Natural killer cell (primary cell): ENCODE measurements at regions not wholly inside any gene's neighbourhood (a gene's known extent, or its start where the extent isn't known, plus 50 kb on each side); places are given as distances from the start of the nearest gene placed in this dataset.

Experiments
- ATAC-seq, 3 donors: fragments of 150-1000 bp in 2 of 3; fragments of 200-7000 bp in 1 of 3; cut with Tn5 transposase; 1 replicate in 1 of 3; 2 replicates in 2 of 3; pipeline ENCODE4 v1.10.0; 2021; ENCODE audit warnings: mild to moderate bottlenecking in 2 of 3, moderate library complexity in 2 of 3
- DNase-seq, 2 donors: peaks; one replicate each; pipeline versions ENCODE4 v3.0.0 to v3.0.0-alpha.2; 2013 to 2021; ENCODE audit warnings: mixed read lengths in 1 of 2
- H3K27ac ChIP-seq: one replicate; pipeline ENCODE4 v1.5.1; 2013; ENCODE audit warnings: mild to moderate bottlenecking, low read length
- H3K27me3 ChIP-seq: one replicate; pipeline ENCODE4 v1.6.1; 2013; ENCODE audit warnings: low read length; ENCODE audit not compliant: control insufficient read depth, insufficient read depth
- H3K36me3 ChIP-seq: one replicate; pipeline ENCODE4 v1.6.1; 2013; ENCODE audit warnings: low read length; ENCODE audit not compliant: control insufficient read depth, insufficient read depth
- H3K4me1 ChIP-seq: one replicate; pipeline ENCODE4 v1.6.1; 2013; ENCODE audit warnings: low read length; ENCODE audit not compliant: control insufficient read depth, insufficient read depth
- H3K4me3 ChIP-seq: one replicate; pipeline ENCODE4 v1.5.1; 2013; ENCODE audit warnings: low read length
- H3K9me3 ChIP-seq: one replicate; pipeline ENCODE4 v1.6.1; 2013; ENCODE audit warnings: low read length; ENCODE audit not compliant: control insufficient read depth, insufficient read depth
- H3K27ac Mint-ChIP-seq, 2 donors: one replicate each; pipeline ENCODE4 v1.8.0; 2022; ENCODE audit warnings: mild to moderate bottlenecking in 2 of 2, mixed read lengths in 2 of 2, moderate library complexity in 1 of 2
- H3K27me3 Mint-ChIP-seq, 2 donors: one replicate each; pipeline ENCODE4 v1.8.0; 2022; ENCODE audit warnings: low read depth in 2 of 2, mixed read lengths in 2 of 2
- H3K36me3 Mint-ChIP-seq: one replicate; pipeline ENCODE4 v1.8.0; 2022; ENCODE audit warnings: mixed read lengths
- H3K4me1 Mint-ChIP-seq, 2 donors: one replicate each; pipeline ENCODE4 v1.8.0; 2022; ENCODE audit warnings: mixed read lengths in 2 of 2
- H3K4me3 Mint-ChIP-seq: one replicate; pipeline ENCODE4 v1.8.0; 2022; ENCODE audit warnings: mild to moderate bottlenecking, moderate library complexity, mixed read lengths
- H3K9me3 Mint-ChIP-seq, 2 donors: one replicate each; pipeline ENCODE4 v1.8.0; 2022; ENCODE audit warnings: mixed read lengths in 2 of 2
- CTCF ChIP-seq: fragments of 200-600 bp; IDR thresholded peaks from one replicate; pipeline ENCODE4 v1.8.0; 2022; ENCODE audit warnings: antibody characterized with exemption
- WGBS: methylation state at CpG from one replicate; pipeline ENCODE4 v1.1.7; 2013; ENCODE audit warnings: missing lambda C conversion rate; ENCODE audit not compliant: insufficient coverage; 5-methylcytosine and 5-hydroxymethylcytosine counted together
- intact Hi-C: fragments of 100-400 bp; cut with micrococcal nuclease; formaldehyde crosslinking; loops from one replicate; pipeline ENCODE4 v1.14.2; 2022

GRCh38 chr11:21771097-21771496, 421.8 kb upstream of the ANO5 start:
- H3K27me3 ChIP-seq = no peaks in the 10 kb centered on the region

GRCh38 chr11:21774212-21774611, 418.7 kb upstream of the ANO5 start:
- H3K36me3 Mint-ChIP-seq = no peaks in the 10 kb centered on the region
- intact Hi-C loops = no loop called here

More at GRCh38 chr11:21771097-21771496, 421.8 kb upstream of the ANO5 start:
- H3K9me3 ChIP-seq = no peaks in the 10 kb centered on the region
- Mint-ChIP-seq H3K4me1 (no peaks in the 10 kb centered on the region), H3K9me3 (peaks cover 10 to 17% of the 10 kb centered on the region in 2 donors), H3K36me3 (no peaks in the 10 kb centered on the region), H3K27me3 (no peaks in the 10 kb centered on the region), H3K27ac (no peak overlapping the region), H3K4me3 (no peak overlapping the region)
- H3K36me3 ChIP-seq = no peaks in the 10 kb centered on the region
- intact Hi-C loops = no loop called here
- WGBS = 70% methylated on average over 1 of the region's 1 CpG
- H3K4me1 ChIP-seq = no peaks in the 10 kb centered on the region
- no peak for DNase-seq
- no peak overlapping the region for H3K4me3 ChIP-seq
- H3K27ac ChIP-seq = no peak overlapping the region
- TF ChIP-seq CTCF = no peak
- no peak for ATAC-seq

GRCh38 chr11:21775911-21776310, 417.0 kb upstream of the ANO5 start:
- H3K27ac ChIP-seq = no peak overlapping the region
- TF ChIP-seq CTCF = no peak
- intact Hi-C loops = no loop called here
- DNase-seq (no peak), ATAC-seq (no peak)
- Mint-ChIP-seq H3K4me1 (no peaks in the 10 kb centered on the region), H3K4me3 (no peak overlapping the region), H3K36me3 (no peaks in the 10 kb centered on the region), H3K9me3 (peaks cover 10 to 12% of the 10 kb centered on the region in 2 donors), H3K27me3 (no peaks in the 10 kb centered on the region), H3K27ac (no peak overlapping the region)
- H3K4me3 ChIP-seq = no peak overlapping the region
- H3K4me1 ChIP-seq = no peaks in the 10 kb centered on the region
- no peaks in the 10 kb centered on the region for H3K9me3 ChIP-seq
- no peaks in the 10 kb centered on the region for H3K27me3 ChIP-seq
- no peaks in the 10 kb centered on the region for H3K36me3 ChIP-seq

More at GRCh38 chr11:21774212-21774611, 418.7 kb upstream of the ANO5 start:
- Histone ChIP-seq H3K4me3 (no peak overlapping the region), H3K27me3 (no peaks in the 10 kb centered on the region), H3K36me3 (no peaks in the 10 kb centered on the region), H3K9me3 (no peaks in the 10 kb centered on the region), H3K4me1 (no peaks in the 10 kb centered on the region), H3K27ac (no peak overlapping the region)
- Mint-ChIP-seq H3K4me3 (no peak overlapping the region), H3K4me1 (no peaks in the 10 kb centered on the region), H3K27me3 (no peaks in the 10 kb centered on the region), H3K9me3 (peaks cover 11 to 12% of the 10 kb centered on the region in 2 donors), H3K27ac (no peak overlapping the region)
- no peak for ATAC-seq
- no peak for TF ChIP-seq CTCF
- no peak for DNase-seq
- 57% methylated on average over 2 of the region's 2 CpGs for WGBS

GRCh38 chr11:21783954-21784353, 408.9 kb upstream of the ANO5 start:
- Histone ChIP-seq H3K27ac (no peak overlapping the region), H3K4me1 (no peaks in the 10 kb centered on the region), H3K4me3 (no peak overlapping the region), H3K36me3 (no peaks in the 10 kb centered on the region), H3K9me3 (peaks cover under 1% of the 10 kb centered on the region), H3K27me3 (no peaks in the 10 kb centered on the region)
- Mint-ChIP-seq H3K4me3 (no peak overlapping the region), H3K9me3 (peaks cover 8 to 14% of the 10 kb centered on the region in 2 donors), H3K27me3 (no peaks in the 10 kb centered on the region), H3K27ac (no peak overlapping the region), H3K36me3 (no peaks in the 10 kb centered on the region), H3K4me1 (no peaks in the 10 kb centered on the region)
- WGBS = 83% methylated on average over 3 of the region's 4 CpGs
- TF ChIP-seq CTCF = no peak
- DNase-seq = no peak
- ATAC-seq = no peak
- intact Hi-C loops = no loop called here
